Common myeloid progenitor, CD34-positive (primary cell): ENCODE measurements at regions not wholly inside any gene's neighbourhood (a gene's known extent, or its start where the extent isn't known, plus 50 kb on each side); places are given as distances from the start of the nearest gene placed in this dataset.
"Not testable (repeated sequence)": the region's sequence is repeated elsewhere in the genome, so short reads cannot be mapped to it uniquely, and the experiment has no call there.

Experiments
- CTCF ChIA-PET: fragments of 350-600 bp; sonication (Branson Sonifier 250); formaldehyde crosslinking; loops from one replicate; lab custom pipeline; 2021; ENCODE audit warnings: antibody characterized with exemption; lab: Charles Lee
- POLR2A ChIA-PET: fragments of 350-600 bp; sonication (Branson Sonifier 250); formaldehyde crosslinking; loops from one replicate; lab custom pipeline; 2021; ENCODE audit warnings: antibody characterized with exemption; lab: Charles Lee
- DNase-seq, 3 donors: peaks; one replicate each; pipeline versions ENCODE4 v3.0.0 to v3.0.0-alpha.2; 2013
- H3K27ac ChIP-seq, 2 experiments: 1 replicate in 1 of 2; 2 replicates in 1 of 2; pipeline ENCODE4 v1.7.0; 2013; ENCODE audit warnings: inconsistent platforms in 2 of 2, low read length in 2 of 2, mild to moderate bottlenecking in 2 of 2, low read depth in 1 of 2, moderate library complexity in 1 of 2; ENCODE audit not compliant: severe bottlenecking in 2 of 2, insufficient read depth in 1 of 2, poor library complexity in 1 of 2
- H3K27me3 ChIP-seq, 5 experiments: replicated peaks in 2 of 5; 1 replicate in 3 of 5; 2 replicates in 2 of 5; pipeline versions ENCODE4 v1.6.1 to v1.7.0; 2013; ENCODE audit warnings: low read length in 4 of 5, mild to moderate bottlenecking in 2 of 5, moderate library complexity in 2 of 5, inconsistent platforms in 1 of 5; ENCODE audit not compliant: insufficient read depth in 5 of 5, control insufficient read depth in 4 of 5
- H3K36me3 ChIP-seq, 4 experiments: 1 replicate in 2 of 4; 2 replicates in 2 of 4; pipeline versions ENCODE4 v1.6.1 to v1.7.0; 2013; ENCODE audit warnings: low read length in 3 of 4, control low read depth in 1 of 4, mild to moderate bottlenecking in 1 of 4; ENCODE audit not compliant: control insufficient read depth in 4 of 4, insufficient read depth in 4 of 4
- H3K4me1 ChIP-seq, 4 experiments: 1 replicate in 3 of 4; 2 replicates in 1 of 4; pipeline versions ENCODE4 v1.6.1 to v1.7.1; 2013; ENCODE audit warnings: low read length in 3 of 4, mild to moderate bottlenecking in 3 of 4, control low read depth in 1 of 4, inconsistent platforms in 1 of 4, moderate library complexity in 1 of 4; ENCODE audit not compliant: control insufficient read depth in 4 of 4, insufficient read depth in 4 of 4; ENCODE audit errors: control extremely low read depth in 1 of 4
- H3K4me3 ChIP-seq, 7 experiments: 1 replicate in 4 of 7; 2 replicates in 3 of 7; pipeline versions ENCODE4 v1.5.1 to v1.7.0; 2013; ENCODE audit warnings: mild to moderate bottlenecking in 7 of 7, low read length in 6 of 7, moderate library complexity in 6 of 7, inconsistent platforms in 2 of 7, low read depth in 2 of 7, control low read depth in 1 of 7; ENCODE audit not compliant: insufficient read depth in 4 of 7, control insufficient read depth in 1 of 7; ENCODE audit errors: extremely low read depth in 1 of 7
- H3K9me3 ChIP-seq, 5 experiments: 1 replicate in 4 of 5; 2 replicates in 1 of 5; pipeline versions ENCODE4 v1.6.1 to v1.7.1; 2013; ENCODE audit warnings: low read length in 4 of 5, mild to moderate bottlenecking in 2 of 5, inconsistent platforms in 1 of 5, low read depth in 1 of 5, moderate library complexity in 1 of 5; ENCODE audit not compliant: control insufficient read depth in 4 of 5, insufficient read depth in 2 of 5; ENCODE audit errors: control extremely low read depth in 1 of 5
- WGBS: methylation state at CpG from one replicate; pipeline ENCODE4 v1.1.5; 2013; ENCODE audit not compliant: insufficient coverage; 5-methylcytosine and 5-hydroxymethylcytosine counted together

GRCh38 chr4:169934794-169935429, 91.3 kb downstream of the MFAP3L start:
- CTCF ChIA-PET, result interaction anchor here (0.9 kb wide), 1 partner anchor 16 kb away, joined by 3 read pairs; no protein-coding TSS in a partner anchor
- no peaks in the 10 kb centered on the region for H3K27me3 ChIP-seq
- H3K27ac ChIP-seq, result no peak overlapping the region
- H3K4me3 ChIP-seq, result no peak overlapping the region
- POLR2A ChIA-PET, result no interaction called here
- WGBS, result 97% methylated on average over 4 of the region's 5 CpGs
- peak in 1 of 3 donors; percentile 18 for DNase-seq
- no peaks in the 10 kb centered on the region for H3K36me3 ChIP-seq
- no peaks in the 10 kb centered on the region for H3K4me1 ChIP-seq
- no peaks in the 10 kb centered on the region for H3K9me3 ChIP-seq

DNA sequence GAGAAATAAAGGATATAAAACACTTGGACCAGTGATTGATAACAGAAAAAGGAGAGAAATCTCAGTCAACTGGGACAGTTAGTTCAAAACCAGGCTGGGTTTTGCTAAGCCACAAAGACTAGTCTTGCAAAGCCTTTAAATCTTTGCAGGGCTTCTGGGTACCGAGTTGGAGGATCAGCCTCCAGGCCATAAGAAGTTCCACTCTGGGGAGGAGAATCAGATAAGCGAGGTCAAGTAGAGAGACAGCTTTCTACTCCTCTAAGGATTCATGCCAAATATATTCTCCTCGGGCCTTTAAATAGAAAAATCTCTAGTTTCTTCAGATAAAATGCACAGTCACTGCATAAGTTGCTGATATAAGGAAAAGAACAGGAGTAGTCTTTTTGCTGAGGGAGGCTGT, 92.7 kb downstream of the MFAP3L start:
- H3K36me3 ChIP-seq, result no peaks in the 10 kb centered on the region
- CTCF ChIA-PET, result no interaction called here
- no peak overlapping the region for H3K27ac ChIP-seq
- POLR2A ChIA-PET, result no interaction called here
- no peaks in the 10 kb centered on the region for H3K9me3 ChIP-seq
- no peaks in the 10 kb centered on the region for H3K4me1 ChIP-seq
- H3K27me3 ChIP-seq, result no peaks in the 10 kb centered on the region
- WGBS, result 100% methylated on average over 3 of the region's 3 CpGs
- H3K4me3 ChIP-seq, result no peak overlapping the region
- no peak for DNase-seq

DNA sequence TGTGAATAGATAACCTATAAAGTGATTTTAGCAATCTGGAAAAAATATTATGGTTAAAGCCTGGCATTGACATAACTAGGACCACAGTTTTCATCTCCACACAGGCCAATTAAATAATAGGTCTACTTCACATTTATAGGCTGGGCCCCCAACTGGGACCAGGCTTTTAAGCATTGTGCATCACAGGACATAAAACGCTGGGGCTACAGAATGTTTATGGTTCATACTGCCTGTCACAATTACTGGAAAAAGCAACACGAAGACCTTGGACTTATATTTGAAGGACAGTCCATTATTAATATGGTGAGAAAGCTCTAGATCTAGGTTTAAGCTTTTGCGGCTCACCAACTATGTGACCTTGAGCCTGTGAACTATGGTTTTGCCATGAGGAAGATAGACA, 94.2 kb downstream of the MFAP3L start:
- DNase-seq, result no peak

DNA sequence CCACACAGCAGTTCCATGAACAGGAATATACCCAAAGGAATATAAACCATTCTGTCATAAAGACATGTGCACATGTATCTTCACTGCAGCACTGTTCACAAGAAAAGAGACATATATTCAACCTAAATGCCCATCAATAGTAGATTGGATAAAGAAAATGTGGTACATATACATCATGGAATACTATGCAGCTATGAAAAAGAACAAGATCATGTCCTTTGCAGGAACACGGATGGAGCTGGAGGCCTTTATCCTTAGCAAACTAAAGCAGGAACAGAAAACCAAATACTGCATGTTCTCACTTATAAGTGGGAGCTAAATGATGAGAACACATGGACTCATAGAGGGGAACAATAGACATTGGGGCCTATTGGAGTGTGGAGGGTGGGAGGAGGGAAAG, 95.4 kb downstream of the MFAP3L start:
- H3K36me3 ChIP-seq, H3K9me3 ChIP-seq, H3K27me3 ChIP-seq, H3K27ac ChIP-seq, CTCF ChIA-PET, H3K4me3 ChIP-seq, POLR2A ChIA-PET, DNase-seq: not testable (repeated sequence)
- H3K4me1 ChIP-seq, result peaks cover 0 to 12% (median 4%) of the 10 kb centered on the region in 4 experiments
- no CpG with 5 or more reads among the region's 1 CpG for WGBS

More for the DNA sequence above, 94.2 kb downstream of the MFAP3L start:
- Histone ChIP-seq H3K36me3 (no peaks in the 10 kb centered on the region), H3K4me1 (peaks cover 0 to 3% (median under 1%) of the 10 kb centered on the region in 4 experiments), H3K9me3 (no peaks in the 10 kb centered on the region), H3K27ac (no peak overlapping the region), H3K4me3 (no peak overlapping the region), H3K27me3 (no peaks in the 10 kb centered on the region)
- ChIA-PET CTCF (no interaction called here), POLR2A (no interaction called here)
- WGBS, result 100% methylated on average over 3 of the region's 3 CpGs

DNA sequence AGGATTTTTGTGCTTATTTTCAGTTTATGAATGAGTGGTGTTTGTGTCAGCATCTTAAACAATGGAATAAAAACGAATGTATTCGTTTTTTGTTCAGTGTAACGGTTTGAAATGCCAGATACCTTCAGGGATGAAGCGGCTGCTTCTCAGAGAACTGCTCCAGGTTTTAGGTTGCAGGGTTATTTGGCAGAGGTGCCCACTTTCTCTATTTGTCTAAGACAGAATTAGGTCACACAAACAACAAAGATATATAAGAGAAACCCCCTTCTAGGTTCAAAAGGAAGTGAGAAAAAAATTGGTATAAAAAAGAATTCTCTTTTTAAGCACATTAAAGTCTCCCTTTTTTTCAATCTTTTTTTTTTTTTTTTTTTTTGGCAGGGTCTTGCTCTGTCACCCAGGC, 98.9 kb downstream of the MFAP3L start:
- DNase-seq, result no peak
- no peak overlapping the region for H3K27ac ChIP-seq
- H3K4me1 ChIP-seq, result peaks cover 0 to 12% (median 4%) of the 10 kb centered on the region in 4 experiments
- no peaks in the 10 kb centered on the region for H3K36me3 ChIP-seq
- peak overlapping the region in 1 of 7 experiments; percentile 13 for H3K4me3 ChIP-seq
- POLR2A ChIA-PET, result no interaction called here
- H3K9me3 ChIP-seq, result no peaks in the 10 kb centered on the region
- H3K27me3 ChIP-seq, result no peaks in the 10 kb centered on the region
- CTCF ChIA-PET, result no interaction called here
- no CpG with 5 or more reads among the region's 4 CpGs for WGBS

GRCh38 chr4:169925678-169926077, 100.5 kb downstream of the MFAP3L start:
- Histone ChIP-seq H3K27ac (no peak overlapping the region), H3K27me3 (no peaks in the 10 kb centered on the region), H3K4me3 (no peak overlapping the region), H3K36me3 (no peaks in the 10 kb centered on the region), H3K4me1 (peaks cover 0 to 12% (median 4%) of the 10 kb centered on the region in 4 experiments), H3K9me3 (no peaks in the 10 kb centered on the region)
- 100% methylated on average over 2 of the region's 4 CpGs for WGBS
- ChIA-PET POLR2A (interaction anchor here (0.5 kb wide), 1 partner anchor 189 kb away, joined by 5 read pairs; no protein-coding TSS in a partner anchor), CTCF (no interaction called here)
- DNase-seq, result no peak

- ChIA-PET CTCF (no interaction called here), POLR2A (no interaction called here)
- H3K27ac ChIP-seq, result no peak overlapping the region
- peaks cover 0 to 12% (median 4%) of the 10 kb centered on the region in 4 experiments for H3K4me1 ChIP-seq
- WGBS, result 88% methylated on average over 2 of the region's 3 CpGs
- no peak overlapping the region for H3K4me3 ChIP-seq
- H3K36me3 ChIP-seq, result no peaks in the 10 kb centered on the region
- H3K27me3 ChIP-seq, result no peaks in the 10 kb centered on the region
- DNase-seq, result no peak
- no peaks in the 10 kb centered on the region for H3K9me3 ChIP-seq
Measured at GRCh38 chr4:169922632-169923276, 103.4 kb downstream of the MFAP3L start.
